ENCODE measurements at regions not wholly inside any gene's neighbourhood (a gene's known extent, or its start where the extent isn't known, plus 50 kb on each side); places are given as distances from the start of the nearest gene placed in this dataset.
"Not testable (repeated sequence)": the region's sequence is repeated elsewhere in the genome, so short reads cannot be mapped to it uniquely, and the experiment has no call there.

DNA sequence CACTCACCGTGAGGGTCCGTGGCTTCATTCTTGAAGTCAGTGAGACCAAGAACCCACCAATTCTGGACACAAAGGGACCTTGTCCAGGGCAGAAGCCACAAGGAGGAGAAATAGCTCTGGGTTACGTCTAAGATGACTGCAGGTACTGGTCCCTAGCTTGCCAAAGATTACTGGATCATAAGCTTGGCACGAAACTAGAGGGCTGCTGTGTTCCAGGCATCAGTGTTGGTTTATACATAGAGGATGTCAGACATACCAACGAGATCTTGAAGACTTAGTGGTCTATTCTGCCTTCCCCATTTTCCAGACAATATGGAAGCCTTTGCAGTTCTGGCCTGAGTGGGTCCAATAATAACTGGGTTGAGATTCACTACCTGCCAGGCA is 175.7 kb downstream of the TBX18 start:
- intact Hi-C loops (cut with DNase I) = no loop called here
- Histone ChIP-seq H3K9me3 (no peaks in the 10 kb centered on the region), H3K4me1 (no peaks in the 10 kb centered on the region), H3K4me3 (no peak overlapping the region), H3K36me3 (no peaks in the 10 kb centered on the region), H3K27me3 (no peaks in the 10 kb centered on the region), H3K27ac (no peak overlapping the region)
- no peak for DNase-seq (ENCODE audit: extremely low spot score in 2 of 2)
- no peak for TF ChIP-seq POLR2AphosphoS5 (IDR thresholded peaks at IDR 0.05; ENCODE audit: insufficient read depth in 1 of 2, low read depth in 1 of 2)
- TF ChIP-seq, protein P1, sequence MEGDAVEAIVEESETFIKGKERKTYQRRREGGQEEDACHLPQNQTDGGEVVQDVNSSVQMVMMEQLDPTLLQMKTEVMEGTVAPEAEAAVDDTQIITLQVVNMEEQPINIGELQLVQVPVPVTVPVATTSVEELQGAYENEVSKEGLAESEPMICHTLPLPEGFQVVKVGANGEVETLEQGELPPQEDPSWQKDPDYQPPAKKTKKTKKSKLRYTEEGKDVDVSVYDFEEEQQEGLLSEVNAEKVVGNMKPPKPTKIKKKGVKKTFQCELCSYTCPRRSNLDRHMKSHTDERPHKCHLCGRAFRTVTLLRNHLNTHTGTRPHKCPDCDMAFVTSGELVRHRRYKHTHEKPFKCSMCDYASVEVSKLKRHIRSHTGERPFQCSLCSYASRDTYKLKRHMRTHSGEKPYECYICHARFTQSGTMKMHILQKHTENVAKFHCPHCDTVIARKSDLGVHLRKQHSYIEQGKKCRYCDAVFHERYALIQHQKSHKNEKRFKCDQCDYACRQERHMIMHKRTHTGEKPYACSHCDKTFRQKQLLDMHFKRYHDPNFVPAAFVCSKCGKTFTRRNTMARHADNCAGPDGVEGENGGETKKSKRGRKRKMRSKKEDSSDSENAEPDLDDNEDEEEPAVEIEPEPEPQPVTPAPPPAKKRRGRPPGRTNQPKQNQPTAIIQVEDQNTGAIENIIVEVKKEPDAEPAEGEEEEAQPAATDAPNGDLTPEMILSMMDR (IDR thresholded peaks at IDR 0.05) = no peak
- TF ChIP-seq POLR2A (IDR thresholded peaks at IDR 0.05) = no peak

- DNase-seq (ENCODE audit: extremely low spot score in 2 of 2); H3K4me1 ChIP-seq; H3K27ac ChIP-seq; intact Hi-C loops (cut with DNase I); H3K9me3 ChIP-seq; H3K4me3 ChIP-seq; H3K36me3 ChIP-seq; H3K27me3 ChIP-seq: not testable (repeated sequence)
These were observed 176.3 kb downstream of the TBX18 start for GRCh38 chr6:84587994-84588696.

- H3K36me3 ChIP-seq; H3K4me3 ChIP-seq; H3K27ac ChIP-seq; H3K4me1 ChIP-seq; H3K27me3 ChIP-seq; H3K9me3 ChIP-seq; intact Hi-C loops (cut with DNase I); DNase-seq (ENCODE audit: extremely low spot score in 2 of 2): not testable (repeated sequence)
These were observed 177.0 kb downstream of the TBX18 start for GRCh38 chr6:84587202-84587940.

DNA sequence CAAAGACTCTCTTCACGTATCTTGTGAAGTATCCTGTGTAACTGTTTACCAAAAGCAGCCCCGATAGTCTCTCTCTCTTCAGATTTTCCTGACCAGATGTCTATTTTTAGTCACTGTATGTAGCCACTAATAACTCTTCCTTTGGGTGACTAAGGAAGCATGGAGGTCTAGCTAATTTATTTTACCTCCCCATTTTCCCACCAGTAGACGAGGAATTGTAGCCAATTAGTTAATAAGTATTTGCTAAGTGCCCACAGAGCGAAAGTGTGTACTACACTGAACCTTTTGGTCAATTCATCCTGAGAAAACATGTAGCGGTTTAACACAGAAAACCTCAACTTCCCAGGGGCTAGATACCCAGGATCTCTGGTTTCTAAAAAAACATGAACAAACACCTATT is 180.6 kb downstream of the TBX18 start:
- no peaks in the 10 kb centered on the region for H3K9me3 ChIP-seq
- no peak overlapping the region for H3K4me3 ChIP-seq
- no peaks in the 10 kb centered on the region for H3K27me3 ChIP-seq
- DNase-seq (ENCODE audit: extremely low spot score in 2 of 2) = no peak
- no peaks in the 10 kb centered on the region for H3K36me3 ChIP-seq
- intact Hi-C loops (cut with DNase I) = no loop called here
- TF ChIP-seq POLR2A (IDR thresholded peaks at IDR 0.05) (no peak), POLR2AphosphoS5 (IDR thresholded peaks at IDR 0.05; ENCODE audit: insufficient read depth in 1 of 2, low read depth in 1 of 2) (no peak)
- TF ChIP-seq, protein P1 (IDR thresholded peaks at IDR 0.05) = no peak
- H3K4me1 ChIP-seq = no peaks in the 10 kb centered on the region
- no peak overlapping the region for H3K27ac ChIP-seq

DNA sequence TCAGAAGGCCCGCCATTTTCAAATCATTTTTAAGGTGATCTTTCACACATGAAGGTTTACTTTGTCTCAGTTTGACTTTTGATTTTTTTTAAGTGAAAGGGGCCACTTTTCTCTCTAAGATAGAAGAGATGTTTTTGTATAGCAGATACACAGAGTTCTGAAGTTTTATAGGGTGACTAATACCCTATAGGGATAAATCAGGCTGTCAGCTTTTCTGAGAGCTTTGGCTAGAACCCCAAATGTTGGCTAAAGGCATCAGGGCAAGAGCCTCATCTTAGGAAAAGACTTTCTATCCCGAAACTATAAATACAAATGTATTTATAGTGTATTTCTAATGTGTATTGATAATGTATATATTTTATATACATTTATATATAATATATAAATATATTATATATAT is 181.4 kb downstream of the TBX18 start:
- Histone ChIP-seq H3K4me1 (no peaks in the 10 kb centered on the region), H3K9me3 (no peaks in the 10 kb centered on the region), H3K27ac (no peak overlapping the region), H3K4me3 (no peak overlapping the region), H3K36me3 (no peaks in the 10 kb centered on the region), H3K27me3 (no peaks in the 10 kb centered on the region)
- no peak for DNase-seq (ENCODE audit: extremely low spot score in 2 of 2)
- TF ChIP-seq POLR2A (IDR thresholded peaks at IDR 0.05) = no peak
- TF ChIP-seq POLR2AphosphoS5 (IDR thresholded peaks at IDR 0.05; ENCODE audit: insufficient read depth in 1 of 2, low read depth in 1 of 2) = no peak
- TF ChIP-seq, protein P1 (IDR thresholded peaks at IDR 0.05) = no peak
- intact Hi-C loops (cut with DNase I) = no loop called here
